Cardiac fibroblast (primary cell): ENCODE measurements at regions not wholly inside any gene's neighbourhood (a gene's known extent, or its start where the extent isn't known, plus 50 kb on each side); places are given as distances from the start of the nearest gene placed in this dataset.

ENCODE experiments used
- DNase-seq, 2 donors: peaks; one replicate each; pipeline versions ENCODE4 v3.0.0 to v3.0.0-alpha.2; 2010; ENCODE audit warnings: low read depth in 2 of 2
- H3K4me3 ChIP-seq, 2 donors: replicated peaks in 1 of 2; 1 replicate in 1 of 2; 2 replicates in 1 of 2; pipeline ENCODE4 v1.5.1; 2011; ENCODE audit warnings: low read depth in 2 of 2, low read length in 2 of 2, mild to moderate bottlenecking in 2 of 2, moderate library complexity in 1 of 2
- CTCF ChIP-seq: IDR thresholded peaks from one replicate; pipeline ENCODE4 v1.5.1; 2011; ENCODE audit warnings: low read depth, mild to moderate bottlenecking, low read length, inconsistent platforms

- TF ChIP-seq CTCF: no peak
- DNase-seq: no peak
- H3K4me3 ChIP-seq: no peak overlapping the region
Measured at GRCh38 chr14:31962920-31963319, 114.2 kb upstream of the ARHGAP5 start.

- no peak for TF ChIP-seq CTCF
- no peak for DNase-seq
- H3K4me3 ChIP-seq: no peak overlapping the region
Measured at GRCh38 chr14:31963587-31963986, 113.5 kb upstream of the ARHGAP5 start.

- TF ChIP-seq CTCF: no peak
Measured at GRCh38 chr14:31964490-31964889, 112.6 kb upstream of the ARHGAP5 start.

GRCh38 chr14:31965071-31965734 is 111.9 kb upstream of the ARHGAP5 start:
- no peak for DNase-seq
- H3K4me3 ChIP-seq: no peak overlapping the region
- TF ChIP-seq CTCF: no peak

More at GRCh38 chr14:31964490-31964889, 112.6 kb upstream of the ARHGAP5 start:
- H3K4me3 ChIP-seq: no peak overlapping the region
- DNase-seq: no peak

- no peak for DNase-seq
- no peak overlapping the region for H3K4me3 ChIP-seq
- TF ChIP-seq CTCF: no peak
Measured at GRCh38 chr14:31965735-31966598, 111.1 kb upstream of the ARHGAP5 start.

- H3K4me3 ChIP-seq: no peak overlapping the region
- DNase-seq: no peak
- TF ChIP-seq CTCF: no peak
Measured at GRCh38 chr14:31966896-31967668, 110.0 kb upstream of the ARHGAP5 start.
